HG02970 (cell line): ENCODE measurements at regions not wholly inside any gene's neighbourhood (a gene's known extent, or its start where the extent isn't known, plus 50 kb on each side); places are given as distances from the start of the nearest gene placed in this dataset.

Experiments used
- ATAC-seq: cut with Tn5 transposase; IDR thresholded peaks from one replicate; pipeline ENCODE4 v1.9.1; 2021; ENCODE audit warnings: mild to moderate bottlenecking, moderate library complexity, moderate number of reproducible peaks; ENCODE audit not compliant: unreplicated experiment, low FRiP score

DNA sequence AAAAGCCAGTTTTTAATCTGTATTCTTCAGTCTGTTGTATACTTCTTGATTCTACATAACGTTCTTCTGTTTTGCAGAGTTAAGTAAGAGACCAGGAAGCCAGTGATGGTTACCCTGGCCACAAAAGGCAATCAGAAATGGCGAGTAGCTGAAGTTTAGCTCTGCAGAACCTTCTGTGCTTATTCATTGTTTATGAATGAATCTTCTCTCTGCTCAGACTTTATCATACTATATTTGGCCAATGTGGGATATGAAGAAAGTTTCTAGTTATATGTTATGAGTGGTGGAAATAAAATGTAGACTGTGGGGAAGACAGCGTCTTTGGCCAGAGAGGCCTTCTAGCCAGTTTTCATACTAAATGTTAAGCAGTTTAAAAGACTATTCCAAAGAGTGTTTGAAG, 249.9 kb upstream of the RGS6 start:
- ATAC-seq: no peak

DNA sequence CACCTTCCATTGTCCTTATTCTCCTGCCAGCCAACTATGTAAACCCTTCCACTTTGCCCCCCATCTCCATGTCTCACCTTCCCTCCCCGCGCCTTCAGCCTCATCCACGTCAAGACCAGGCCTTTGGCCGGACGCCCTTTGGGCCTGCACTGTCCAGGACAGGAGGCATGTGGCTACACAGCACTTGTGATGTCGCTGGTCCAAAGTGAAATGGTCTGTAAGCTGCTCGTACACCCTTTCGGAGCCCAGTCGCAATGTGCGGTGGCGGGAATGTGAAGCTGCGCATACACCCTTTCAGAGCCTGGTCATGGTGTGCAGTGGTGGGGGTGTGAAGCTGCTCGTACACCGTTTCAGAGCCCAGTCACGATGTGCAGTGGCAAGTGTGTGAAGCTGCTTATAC, 247.9 kb upstream of the RGS6 start:
- ATAC-seq: no peak

DNA sequence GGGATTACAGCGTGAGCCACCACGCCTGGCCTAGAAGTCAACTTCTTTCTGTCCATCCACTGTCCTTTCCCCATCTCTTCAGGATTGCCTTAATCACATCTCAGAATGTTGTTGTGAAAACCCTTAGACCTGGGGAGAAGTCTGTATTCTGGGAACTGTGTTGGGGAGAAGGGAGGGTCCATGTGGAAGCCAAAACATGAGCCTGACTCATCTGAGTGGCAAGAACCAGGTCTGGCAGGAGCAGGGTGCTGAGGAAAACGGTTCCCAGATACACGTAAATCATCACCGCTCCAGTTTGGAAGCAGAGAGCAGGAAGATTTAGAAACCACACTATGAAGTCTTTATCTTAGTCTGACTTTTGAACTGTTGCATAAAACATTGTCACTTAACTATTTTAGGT, 245.6 kb upstream of the RGS6 start:
- no peak for ATAC-seq

DNA sequence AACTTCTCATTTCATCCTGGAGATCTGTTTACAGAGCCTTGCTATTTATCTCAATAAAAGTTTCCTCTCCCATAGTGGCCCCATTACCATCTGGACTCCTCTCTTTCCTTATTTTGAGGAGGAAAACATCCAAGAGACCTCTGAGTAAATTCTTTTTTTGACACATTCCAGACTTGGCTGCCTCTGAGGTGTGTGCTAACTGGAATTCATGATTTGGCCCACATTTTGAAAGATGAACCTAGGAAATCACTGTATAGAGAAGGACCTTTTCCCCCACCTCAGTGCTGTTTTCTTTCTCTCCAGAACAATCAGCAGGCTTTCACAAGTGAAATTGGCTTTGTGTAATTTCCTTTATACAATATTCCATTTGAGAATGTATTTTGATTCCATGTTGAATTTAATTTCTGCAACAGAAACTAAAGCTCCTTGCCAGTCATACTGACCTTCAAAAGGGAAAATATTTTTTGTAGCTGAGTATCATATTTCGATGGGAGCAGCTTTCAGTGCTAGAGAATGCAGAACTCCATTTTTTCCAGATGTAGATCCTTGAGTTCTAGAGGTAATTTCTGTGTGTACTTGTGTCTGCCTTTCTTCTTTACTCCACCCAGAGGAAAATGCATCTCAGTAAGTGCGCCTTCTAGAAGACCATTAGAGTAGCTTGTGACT, 244.9 kb upstream of the RGS6 start:
- ATAC-seq: no peak

DNA sequence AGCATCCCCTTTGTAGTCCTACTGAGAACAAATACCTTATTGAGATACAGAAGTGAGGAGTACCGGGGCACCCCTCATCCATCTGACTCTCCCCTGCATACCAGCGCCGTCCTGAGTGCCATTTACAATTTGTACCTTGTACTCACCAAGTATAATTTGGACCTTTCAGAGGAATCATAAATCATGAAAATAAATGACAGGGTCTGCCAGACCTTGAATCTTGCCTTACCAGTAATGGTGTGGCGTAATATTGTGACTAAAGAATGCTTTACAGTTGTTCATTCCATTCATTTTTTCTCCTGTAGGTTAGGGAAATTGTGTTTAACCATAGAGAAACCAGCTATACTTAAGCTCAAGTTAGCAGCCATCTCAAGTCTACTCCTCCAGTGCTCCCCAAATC, 243.7 kb upstream of the RGS6 start:
- no peak for ATAC-seq

DNA sequence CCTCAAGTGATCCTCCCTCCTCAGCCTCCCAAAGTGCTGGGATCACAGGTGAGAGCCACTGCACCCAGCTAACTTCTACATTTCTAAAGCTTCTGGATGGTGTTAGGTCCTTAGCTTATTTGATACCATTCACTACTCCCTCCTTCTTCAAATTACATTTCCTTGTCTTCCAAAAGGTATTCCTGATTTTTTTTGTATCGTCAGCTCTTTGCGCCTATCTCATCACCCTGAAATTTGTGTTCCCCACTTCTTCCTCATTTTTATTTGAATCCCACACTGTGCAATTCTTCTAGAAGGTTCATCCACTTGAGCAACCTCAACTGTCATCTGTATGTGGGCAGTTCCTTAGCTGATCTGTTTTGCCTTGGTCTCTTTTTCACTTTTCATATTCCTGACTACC, 241.8 kb upstream of the RGS6 start:
- ATAC-seq: no peak

DNA sequence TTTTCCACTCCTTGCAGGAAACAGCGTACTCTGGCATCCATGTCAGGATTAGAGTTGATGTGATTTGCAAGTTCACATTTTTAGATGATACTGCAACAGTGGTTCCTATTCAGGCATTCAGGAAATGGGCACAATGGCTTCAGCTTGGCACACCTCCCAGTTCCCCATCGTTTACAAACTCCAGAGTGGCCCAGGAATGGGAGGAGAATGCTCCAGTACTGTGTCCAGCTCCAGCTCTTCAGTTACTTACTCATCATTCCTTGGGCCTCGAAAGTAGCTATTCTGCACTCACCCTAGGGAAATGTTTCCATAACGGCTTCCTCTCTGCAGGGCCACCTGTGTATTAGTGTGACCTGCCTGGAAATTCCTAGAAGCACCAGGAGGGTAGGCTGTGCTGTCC, 239.7 kb upstream of the RGS6 start:
- ATAC-seq: no peak

DNA sequence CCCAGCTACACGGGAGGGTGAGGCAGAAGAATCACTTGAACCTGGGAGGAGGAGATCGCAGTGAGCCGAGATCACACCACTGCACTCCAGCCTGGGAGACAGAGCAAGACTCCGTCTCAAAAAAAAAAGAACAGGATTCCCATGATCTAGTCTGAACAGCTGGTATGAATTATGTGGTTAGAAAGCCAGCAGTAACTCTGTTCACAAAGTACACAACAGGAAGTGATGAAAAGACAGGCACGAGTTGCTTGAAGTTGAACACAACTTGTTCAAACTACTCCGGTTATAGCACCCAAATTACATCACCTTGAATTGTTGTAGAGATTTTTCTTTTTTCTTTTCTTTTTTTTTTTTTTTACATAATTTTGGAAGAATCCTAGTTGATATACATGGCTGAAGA, 238.8 kb upstream of the RGS6 start:
- ATAC-seq: no peak

DNA sequence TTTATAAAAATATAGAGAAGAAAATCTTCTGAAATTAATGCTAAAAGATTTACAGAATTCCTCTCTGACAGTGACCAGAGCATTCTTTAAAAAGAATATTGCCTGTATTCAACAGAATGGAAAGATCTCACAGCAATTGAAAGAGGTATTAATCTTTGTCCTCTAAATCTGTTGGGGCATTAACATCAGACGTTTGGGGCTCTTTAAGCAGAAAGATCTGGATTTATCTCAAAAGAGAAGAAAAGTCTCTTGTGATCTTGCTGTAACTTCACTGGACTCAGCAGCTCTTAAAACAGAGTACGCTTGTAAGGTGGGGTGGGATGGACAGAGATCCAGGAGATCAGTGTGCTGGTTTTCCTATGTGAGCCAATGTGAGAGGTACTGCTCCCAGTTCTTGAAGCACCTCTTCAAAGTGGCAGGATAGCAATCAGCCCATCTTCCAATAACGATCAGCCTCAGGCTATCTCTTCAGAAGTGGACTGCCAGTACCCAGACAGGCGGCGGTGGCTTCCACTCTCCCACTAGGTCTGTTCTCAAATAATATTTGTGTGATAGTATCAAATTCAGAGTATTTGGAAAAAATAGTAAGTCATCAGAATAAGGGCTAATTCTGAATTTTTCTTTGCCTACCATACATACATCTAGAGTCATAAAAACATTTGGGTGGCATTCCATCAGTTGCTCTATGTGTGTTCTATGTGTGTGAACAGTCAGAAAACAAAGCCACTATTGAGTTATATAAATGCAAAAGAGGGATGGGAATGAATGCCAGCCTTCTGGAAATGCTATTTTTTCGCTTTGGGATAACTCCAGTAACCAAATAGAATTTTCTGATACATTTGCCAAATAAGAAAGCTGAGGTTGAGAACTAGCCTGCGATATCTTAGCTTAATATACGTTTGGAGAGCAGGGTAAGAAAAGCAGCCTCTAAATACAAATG, 237.4 kb upstream of the RGS6 start:
- ATAC-seq: no peak

DNA sequence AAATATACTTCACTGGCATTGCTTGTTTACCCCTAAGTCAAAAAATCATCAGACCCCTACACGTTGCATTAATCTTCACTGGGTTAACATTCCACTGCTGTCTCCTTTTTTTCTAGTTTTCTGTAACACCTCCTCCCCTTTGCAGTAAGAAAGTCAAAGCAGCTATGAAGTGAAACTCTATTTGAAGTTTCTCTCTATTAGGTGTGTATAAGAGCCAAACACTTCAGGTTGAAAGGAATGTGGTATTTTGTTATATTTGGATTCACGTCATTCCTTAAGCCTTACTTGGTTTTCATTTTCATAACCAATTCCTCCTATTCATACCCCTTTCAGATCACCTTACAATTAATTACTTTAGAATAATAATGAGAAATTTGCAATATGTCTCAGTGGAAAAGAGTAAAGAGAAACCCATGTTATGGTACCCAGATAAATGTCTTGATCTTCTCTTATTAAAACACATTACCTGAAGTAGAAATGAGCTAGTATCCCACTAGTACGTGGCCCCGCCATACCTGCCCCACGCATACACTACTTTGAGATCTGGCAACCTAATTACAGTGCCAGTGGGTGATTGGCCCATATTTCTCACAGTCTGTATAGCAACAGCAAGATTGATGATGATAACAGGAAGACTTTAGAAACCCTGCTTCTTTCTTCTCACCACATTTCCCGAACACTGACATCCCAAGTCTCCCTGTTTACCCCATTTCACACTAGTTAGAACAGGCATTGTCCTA, 236.4 kb upstream of the RGS6 start:
- ATAC-seq: no peak

DNA sequence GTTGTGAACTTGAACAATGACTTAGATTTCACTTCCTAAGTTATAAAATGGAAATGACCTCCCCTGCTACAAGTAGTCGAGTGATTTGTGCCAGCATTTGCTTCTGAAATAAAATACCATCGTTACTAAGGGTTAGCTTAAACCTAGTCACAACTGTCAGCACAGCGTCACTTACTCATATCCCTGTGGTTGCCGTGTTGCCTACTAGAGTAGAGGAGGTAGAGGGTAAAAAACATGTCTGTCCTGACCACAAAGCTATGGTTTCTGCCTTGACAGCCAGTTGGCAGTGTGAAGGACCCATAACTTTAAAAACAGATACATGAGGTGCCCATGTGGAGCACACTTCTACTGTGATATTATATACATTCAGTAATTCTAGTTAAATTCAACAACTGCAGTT, 234.2 kb upstream of the RGS6 start:
- no peak for ATAC-seq

DNA sequence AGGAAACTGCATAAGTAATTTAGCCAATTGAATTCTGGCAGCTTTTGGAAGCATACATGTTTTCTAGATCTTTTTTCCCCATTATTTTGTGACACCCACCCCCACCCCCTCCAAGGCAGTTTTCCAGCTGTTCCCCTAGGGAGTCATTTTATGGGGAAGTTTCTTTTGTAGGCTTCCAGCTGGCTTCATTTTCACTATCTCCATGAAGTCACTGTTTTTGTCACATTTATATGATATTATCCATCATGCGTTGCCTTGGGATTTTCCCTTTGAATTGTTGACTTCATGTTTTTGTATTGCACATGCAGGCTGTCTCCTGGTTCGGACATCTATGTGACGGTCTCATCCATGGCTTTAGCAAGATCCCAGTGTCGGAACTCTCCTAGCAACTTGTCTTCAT, 233.6 kb upstream of the RGS6 start:
- no peak for ATAC-seq

DNA sequence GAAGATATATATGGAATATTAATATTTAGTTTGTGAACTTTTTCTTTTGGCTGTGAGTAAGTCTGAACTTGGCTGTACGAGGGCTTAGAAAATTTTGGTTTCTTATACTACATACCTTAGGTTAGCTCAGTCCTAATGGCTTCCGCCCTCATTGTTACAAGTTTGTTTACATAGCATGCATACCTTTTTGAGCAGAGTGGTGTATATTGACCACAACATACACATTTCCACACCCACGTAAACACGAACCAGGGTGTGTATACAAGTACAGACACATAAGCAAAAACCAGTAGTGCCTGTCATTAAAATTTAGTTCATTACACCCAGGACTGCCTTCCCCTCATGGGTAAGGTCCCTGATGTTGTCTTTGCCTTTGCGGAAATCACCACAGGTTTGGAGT, 230.2 kb upstream of the RGS6 start:
- ATAC-seq: no peak

DNA sequence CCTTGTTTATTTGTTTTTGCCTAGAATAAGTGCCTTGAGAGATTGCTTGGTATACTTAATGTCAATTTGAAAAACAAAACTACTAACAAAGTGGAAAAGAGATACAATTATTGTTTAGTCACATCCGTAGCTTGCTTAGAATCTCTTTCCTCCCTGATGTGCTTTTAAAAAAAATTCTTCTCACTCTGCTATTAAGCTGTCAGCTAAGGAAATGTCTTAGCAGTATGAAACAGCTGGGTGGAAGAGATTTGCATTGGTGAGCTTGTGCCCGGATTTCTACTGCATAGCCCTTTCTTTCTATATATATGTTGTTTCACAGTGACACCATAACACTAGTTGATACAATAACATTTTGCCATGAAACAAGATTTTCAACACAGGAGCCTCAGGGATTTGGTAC, 229.4 kb upstream of the RGS6 start:
- no peak for ATAC-seq

DNA sequence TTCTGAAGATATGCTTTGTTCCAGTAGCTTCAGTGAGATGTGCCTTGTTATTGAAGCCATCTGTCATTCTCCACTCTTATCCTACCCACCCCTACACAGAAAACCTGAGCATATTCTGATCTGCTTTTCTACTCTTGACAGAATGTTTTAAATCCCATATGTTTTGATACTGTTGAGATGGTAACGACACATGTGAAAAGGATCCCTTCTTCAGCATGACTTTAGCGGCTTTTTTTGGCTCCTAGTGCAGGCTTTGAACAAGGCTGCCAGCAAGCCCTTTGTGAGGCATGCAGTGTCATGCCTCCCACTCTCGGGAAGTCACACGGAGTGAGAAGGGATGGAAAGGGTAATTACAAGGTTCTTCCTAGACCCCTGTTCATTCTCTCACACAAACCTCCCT, 228.8 kb upstream of the RGS6 start:
- no peak for ATAC-seq

DNA sequence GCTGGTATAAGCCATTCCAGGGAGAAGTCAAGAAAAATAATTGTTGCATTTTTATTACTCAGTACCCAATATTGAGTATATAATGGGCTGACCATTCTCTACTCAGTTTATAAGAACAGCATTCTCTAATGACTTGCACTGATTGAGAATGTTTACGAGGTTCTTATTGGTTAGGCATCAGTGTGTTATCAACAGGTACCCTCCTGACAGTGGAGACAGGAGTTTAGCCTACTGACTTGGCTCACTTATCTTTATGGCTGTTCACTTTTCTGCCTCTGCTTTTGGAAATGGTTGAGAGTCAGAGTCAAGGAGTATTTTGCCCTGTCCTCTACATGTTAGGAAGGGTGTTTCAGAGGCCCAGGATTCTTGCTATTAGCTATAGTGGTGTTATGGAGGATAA, 228.0 kb upstream of the RGS6 start:
- no peak for ATAC-seq

DNA sequence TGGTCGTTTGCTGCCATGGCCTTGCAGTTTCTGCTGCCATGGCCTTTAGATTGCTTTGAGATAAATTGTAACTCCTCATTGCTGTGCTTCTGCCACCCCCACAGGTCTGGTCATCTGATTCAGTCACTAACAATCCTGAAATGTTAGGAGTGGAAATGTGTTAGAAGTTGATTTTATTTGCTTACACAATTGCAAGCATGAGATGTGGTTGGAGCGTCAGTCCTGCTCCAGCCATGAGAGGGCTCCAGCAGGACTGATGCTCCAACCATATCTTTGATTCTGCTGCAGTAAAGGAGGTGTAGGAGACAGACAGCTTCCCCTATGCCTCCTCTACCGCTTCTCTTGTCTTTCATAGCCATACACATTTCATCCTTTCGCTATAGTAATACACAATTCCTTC, 226.8 kb upstream of the RGS6 start:
- no peak for ATAC-seq

DNA sequence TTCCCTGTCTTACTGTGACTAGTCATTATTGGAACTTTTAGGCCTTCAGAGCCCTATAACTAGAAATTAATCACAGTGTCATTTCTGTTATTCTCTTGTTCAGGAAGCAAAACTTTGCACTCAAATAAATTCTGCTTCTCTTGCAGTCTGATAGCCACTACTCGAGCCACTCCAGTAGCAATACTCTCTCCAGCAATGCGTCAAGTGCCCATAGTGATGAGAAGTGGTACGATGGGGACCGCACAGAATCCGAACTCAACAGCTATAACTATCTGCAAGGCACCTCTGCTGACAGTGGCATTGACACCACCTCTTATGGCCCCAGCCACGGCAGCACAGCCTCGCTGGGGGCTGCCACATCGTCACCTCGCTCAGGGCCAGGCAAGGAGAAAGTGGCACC, 223.2 kb upstream of the RGS6 start:
- ATAC-seq: no peak

DNA sequence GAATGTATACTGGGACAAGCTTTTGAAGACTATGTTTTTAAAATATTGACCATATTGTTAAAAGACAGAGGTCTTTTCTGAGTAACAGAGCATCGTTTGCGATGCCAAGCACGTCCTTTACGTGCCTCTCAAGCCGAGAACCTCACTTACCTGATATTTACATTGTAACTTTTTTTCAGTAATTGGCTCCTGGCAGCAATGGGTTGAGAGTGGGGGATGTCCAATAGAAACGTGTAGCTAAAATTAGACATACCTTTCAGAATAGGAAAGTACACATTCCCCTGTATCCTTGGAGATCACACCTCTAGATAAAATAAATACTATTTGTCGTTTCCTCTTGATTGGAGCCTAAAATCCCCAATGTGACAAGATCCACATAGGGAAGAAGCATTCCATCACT, 222.2 kb upstream of the RGS6 start:
- ATAC-seq: no peak

DNA sequence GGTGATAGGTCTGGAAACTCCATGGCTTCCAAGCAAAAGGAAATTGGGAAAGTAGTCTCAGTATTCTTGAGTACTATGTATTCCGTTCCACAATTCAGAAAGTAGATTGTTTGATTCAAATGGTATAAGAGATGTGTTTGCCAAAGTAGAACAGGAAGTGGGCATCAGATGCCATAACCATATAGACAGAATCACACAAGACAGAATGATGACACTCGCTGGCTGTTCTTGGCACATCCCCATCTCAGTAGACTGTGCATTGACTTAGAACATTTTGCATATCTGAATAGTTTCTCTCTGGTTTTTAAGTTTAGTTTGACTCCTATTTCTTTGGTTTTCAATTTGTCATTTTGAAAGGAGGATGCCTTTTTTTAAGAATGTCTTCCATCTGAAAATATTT, 221.1 kb upstream of the RGS6 start:
- no peak for ATAC-seq

DNA sequence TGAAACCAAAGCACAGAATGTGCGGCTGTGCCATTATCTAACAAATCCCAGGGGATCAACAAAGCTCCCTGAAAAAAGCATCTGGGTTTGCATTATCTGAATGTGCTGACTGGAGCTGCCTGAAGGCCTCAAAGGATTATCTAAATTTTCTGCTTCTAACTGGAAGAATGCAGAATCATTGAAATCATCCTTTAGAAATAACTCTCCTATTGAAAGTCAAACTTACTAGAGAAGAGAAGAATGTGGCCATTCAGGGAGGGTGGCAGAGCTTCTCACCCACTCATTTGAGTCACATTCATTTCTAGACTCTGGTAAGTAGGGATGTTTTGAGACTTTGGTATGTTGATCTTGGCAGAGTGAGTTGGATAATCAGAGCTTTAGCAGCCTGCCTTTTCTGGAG, 220.6 kb upstream of the RGS6 start:
- ATAC-seq: no peak
